ENCODE measurements at regions not wholly inside any gene's neighbourhood (a gene's known extent, or its start where the extent isn't known, plus 50 kb on each side); places are given as distances from the start of the nearest gene placed in this dataset.

GRCh38 chr1:106498238-106498637, 558.2 kb upstream of the PRMT6 start:
- DNase-seq: no peak
- in situ Hi-C loops (cut with HindIII; ENCODE audit: low pct_ligation_motif_present, low pct_unique_long_range_greater_than_20kb, low sequenced_read_pairs): no loop called here

GRCh38 chr1:106502659-106503058, 553.8 kb upstream of the PRMT6 start:
- no peak for DNase-seq
- in situ Hi-C loops (cut with HindIII; ENCODE audit: low pct_ligation_motif_present, low pct_unique_long_range_greater_than_20kb, low sequenced_read_pairs): no loop called here

GRCh38 chr1:106515375-106515774, 541.1 kb upstream of the PRMT6 start:
- DNase-seq: no peak
- in situ Hi-C loops (cut with HindIII; ENCODE audit: low pct_ligation_motif_present, low pct_unique_long_range_greater_than_20kb, low sequenced_read_pairs): no loop called here

- no peak for DNase-seq
Measured at GRCh38 chr1:106517224-106517623, 539.2 kb upstream of the PRMT6 start.

GRCh38 chr1:106523497-106523896, 533.0 kb upstream of the PRMT6 start:
- in situ Hi-C loops (cut with HindIII; ENCODE audit: low pct_ligation_motif_present, low pct_unique_long_range_greater_than_20kb, low sequenced_read_pairs): no loop called here
- no peak for DNase-seq

More at GRCh38 chr1:106517224-106517623, 539.2 kb upstream of the PRMT6 start:
- in situ Hi-C loops (cut with HindIII; ENCODE audit: low pct_ligation_motif_present, low pct_unique_long_range_greater_than_20kb, low sequenced_read_pairs): no loop called here

GRCh38 chr1:106524631-106525030, 531.8 kb upstream of the PRMT6 start:
- in situ Hi-C loops (cut with HindIII; ENCODE audit: low pct_ligation_motif_present, low pct_unique_long_range_greater_than_20kb, low sequenced_read_pairs): no loop called here
- no peak for DNase-seq

- peak; percentile 50 for DNase-seq
- in situ Hi-C loops (cut with HindIII; ENCODE audit: low pct_ligation_motif_present, low pct_unique_long_range_greater_than_20kb, low sequenced_read_pairs): no loop called here
Measured at GRCh38 chr1:106526650-106527049, 529.8 kb upstream of the PRMT6 start.

- in situ Hi-C loops (cut with HindIII; ENCODE audit: low pct_ligation_motif_present, low pct_unique_long_range_greater_than_20kb, low sequenced_read_pairs): no loop called here
- DNase-seq: peak; percentile 16
Measured at GRCh38 chr1:106534612-106535011, 521.9 kb upstream of the PRMT6 start.

GRCh38 chr1:106536741-106537140, 519.7 kb upstream of the PRMT6 start:
- in situ Hi-C loops (cut with HindIII; ENCODE audit: low pct_ligation_motif_present, low pct_unique_long_range_greater_than_20kb, low sequenced_read_pairs): no loop called here
- no peak for DNase-seq

- DNase-seq: no peak
- in situ Hi-C loops (cut with HindIII; ENCODE audit: low pct_ligation_motif_present, low pct_unique_long_range_greater_than_20kb, low sequenced_read_pairs): no loop called here
Measured at GRCh38 chr1:106548726-106549125, 507.7 kb upstream of the PRMT6 start.

GRCh38 chr1:106554294-106554693, 502.2 kb upstream of the PRMT6 start:
- in situ Hi-C loops (cut with HindIII; ENCODE audit: low pct_ligation_motif_present, low pct_unique_long_range_greater_than_20kb, low sequenced_read_pairs): no loop called here
- DNase-seq: no peak

- in situ Hi-C loops (cut with HindIII; ENCODE audit: low pct_ligation_motif_present, low pct_unique_long_range_greater_than_20kb, low sequenced_read_pairs): no loop called here
Measured at GRCh38 chr1:106555571-106555970, 500.9 kb upstream of the PRMT6 start.

GRCh38 chr1:106564192-106564591, 492.3 kb upstream of the PRMT6 start:
- no peak for DNase-seq
- in situ Hi-C loops (cut with HindIII; ENCODE audit: low pct_ligation_motif_present, low pct_unique_long_range_greater_than_20kb, low sequenced_read_pairs): no loop called here

More at GRCh38 chr1:106555571-106555970, 500.9 kb upstream of the PRMT6 start:
- no peak for DNase-seq

- in situ Hi-C loops (cut with HindIII; ENCODE audit: low pct_ligation_motif_present, low pct_unique_long_range_greater_than_20kb, low sequenced_read_pairs): no loop called here
- DNase-seq: no peak
Measured at GRCh38 chr1:106568201-106568974, 488.1 kb upstream of the PRMT6 start.

- in situ Hi-C loops (cut with HindIII; ENCODE audit: low pct_ligation_motif_present, low pct_unique_long_range_greater_than_20kb, low sequenced_read_pairs): no loop called here
Measured at GRCh38 chr1:106571109-106571508, 485.4 kb upstream of the PRMT6 start.

GRCh38 chr1:106584107-106584506, 472.4 kb upstream of the PRMT6 start:
- in situ Hi-C loops (cut with HindIII; ENCODE audit: low pct_ligation_motif_present, low pct_unique_long_range_greater_than_20kb, low sequenced_read_pairs): no loop called here
- DNase-seq: no peak

More at GRCh38 chr1:106571109-106571508, 485.4 kb upstream of the PRMT6 start:
- DNase-seq: no peak

- no peak for DNase-seq
- in situ Hi-C loops (cut with HindIII; ENCODE audit: low pct_ligation_motif_present, low pct_unique_long_range_greater_than_20kb, low sequenced_read_pairs): no loop called here
Measured at GRCh38 chr1:106584676-106585075, 471.8 kb upstream of the PRMT6 start.

- no peak for DNase-seq
- in situ Hi-C loops (cut with HindIII; ENCODE audit: low pct_ligation_motif_present, low pct_unique_long_range_greater_than_20kb, low sequenced_read_pairs): no loop called here
Measured at GRCh38 chr1:106600626-106601025, 455.8 kb upstream of the PRMT6 start.

GRCh38 chr1:106603616-106604015, 452.9 kb upstream of the PRMT6 start:
- in situ Hi-C loops (cut with HindIII; ENCODE audit: low pct_ligation_motif_present, low pct_unique_long_range_greater_than_20kb, low sequenced_read_pairs): no loop called here
- no peak for DNase-seq

- no peak for DNase-seq
- in situ Hi-C loops (cut with HindIII; ENCODE audit: low pct_ligation_motif_present, low pct_unique_long_range_greater_than_20kb, low sequenced_read_pairs): no loop called here
Measured at GRCh38 chr1:106608841-106609240, 447.6 kb upstream of the PRMT6 start.

Measured in ACHN (cell line).